ENCODE measurements at regions not wholly inside any gene's neighbourhood (a gene's known extent, or its start where the extent isn't known, plus 50 kb on each side); places are given as distances from the start of the nearest gene placed in this dataset.

- H3K27ac Mint-ChIP-seq, result no peak overlapping the region
- H3K56ac ChIP-seq (ENCODE audit: insufficient read length, low read depth, low read length), result no peak overlapping the region
- no peaks in the 10 kb centered on the region for H3K23me2 ChIP-seq (ENCODE audit: insufficient read length, low read depth, low read length, poor library complexity, severe bottlenecking)
- no peak overlapping the region for H3K23ac ChIP-seq (ENCODE audit: insufficient read length, low read depth, low read length)
- no peak overlapping the region for H3K4ac ChIP-seq (ENCODE audit: low read depth, low read length)
- no peak overlapping the region for H3K4me2 ChIP-seq (ENCODE audit: insufficient read depth, insufficient read length, low read length)
- no peak overlapping the region for H3K18ac ChIP-seq (ENCODE audit: insufficient read length, low read depth, low read length)
- TF ChIP-seq CTCF (conservative IDR thresholded peaks at IDR 0.05), result no peak
- H3K9ac ChIP-seq (ENCODE audit: extremely low read depth, insufficient read length, low read length), result no peak overlapping the region
- no peak overlapping the region for H3T11ph ChIP-seq (ENCODE audit: low read length)
- H3K4me1 Mint-ChIP-seq, result peaks cover 9 to 20% of the 10 kb centered on the region in 2 experiments
- no peak overlapping the region for H3K27ac ChIP-seq (ENCODE audit: insufficient read length, low read depth, low read length)
- no peaks in the 10 kb centered on the region for H3K9me3 Mint-ChIP-seq
- no peak overlapping the region for H2BK12ac ChIP-seq (ENCODE audit: insufficient read length, low read depth, low read length)
- no peaks in the 10 kb centered on the region for H3K4me1 ChIP-seq (ENCODE audit: insufficient read depth, low read length)
- no peak overlapping the region for H4K91ac ChIP-seq (ENCODE audit: insufficient read length, low read depth, low read length)
- H3K4me3 Mint-ChIP-seq, result no peak overlapping the region
- no peak overlapping the region for H2BK5ac ChIP-seq (ENCODE audit: insufficient read length, low read length)
- H3K27me3 Mint-ChIP-seq (ENCODE audit: low read depth), result no peaks in the 10 kb centered on the region
- H4K5ac ChIP-seq (ENCODE audit: insufficient read length, low read depth, low read length), result no peak overlapping the region
- no peak overlapping the region for H2AFZ ChIP-seq (ENCODE audit: low read length)
- H3K14ac ChIP-seq (ENCODE audit: insufficient read depth, low read length), result no peak overlapping the region
- no peaks in the 10 kb centered on the region for H3K9me3 ChIP-seq (ENCODE audit: control insufficient read depth, low read depth, low read length)
- H2BK15ac ChIP-seq (ENCODE audit: low read depth, low read length), result no peak overlapping the region
- no peaks in the 10 kb centered on the region for H3K27me3 ChIP-seq (ENCODE audit: insufficient read depth, low read length)
- H3K36me3 Mint-ChIP-seq (ENCODE audit: insufficient read depth in 1 of 3, low read depth in 3 of 3), result no peaks in the 10 kb centered on the region
- H4K20me1 ChIP-seq (ENCODE audit: control insufficient read depth, insufficient read depth, insufficient read length), result no peaks in the 10 kb centered on the region
- DNase-seq, result no peak
- H2BK120ac ChIP-seq (ENCODE audit: low read depth, low read length, poor library complexity, severe bottlenecking), result no peak overlapping the region
- no peaks in the 10 kb centered on the region for H3K79me1 ChIP-seq (ENCODE audit: insufficient read depth, low read depth, low read length, poor library complexity, severe bottlenecking)
- H2AK5ac ChIP-seq (ENCODE audit: insufficient read length, low read length), result no peak overlapping the region
- H2BK20ac ChIP-seq (ENCODE audit: low read depth, low read length, poor library complexity, severe bottlenecking), result no peak overlapping the region
- H3K79me2 ChIP-seq (ENCODE audit: insufficient read depth, low read length), result no peaks in the 10 kb centered on the region
- WGBS (ENCODE audit: extremely low coverage, insufficient read length, low lambda C conversion rate), result no CpG with 5 or more reads among the region's 1 CpG
- no peak overlapping the region for H4K8ac ChIP-seq (replicated peaks; ENCODE audit: insufficient read length, low read depth, low read length)
These were observed 76.5 kb upstream of the PPP1R3C start for GRCh38 chr10:91709394-91709798.
